GM06990 (cell line): ENCODE measurements at regions not wholly inside any gene's neighbourhood (a gene's known extent, or its start where the extent isn't known, plus 50 kb on each side); places are given as distances from the start of the nearest gene placed in this dataset.

Experiments used
- DNase-seq: peaks from one replicate; pipeline ENCODE4 v3.0.0-alpha.2; 2011; ENCODE audit not compliant: insufficient read length; ENCODE audit errors: extremely low read depth
- H3K27me3 ChIP-seq: replicated peaks from 2 replicates; pipeline ENCODE4 v1.6.0; 2011; ENCODE audit warnings: low read length; ENCODE audit not compliant: control insufficient read depth, insufficient read depth
- H3K36me3 ChIP-seq: 2 replicates; pipeline ENCODE4 v1.5.1; 2011; ENCODE audit warnings: low read length; ENCODE audit not compliant: control insufficient read depth, insufficient read depth
- H3K4me3 ChIP-seq: replicated peaks from 2 replicates; pipeline ENCODE4 v1.5.1; 2011; ENCODE audit warnings: low read depth, mild to moderate bottlenecking, control low read depth, low read length
- TF ChIP-seq, protein P1 (sequence below): IDR thresholded peaks from 2 replicates; pipeline ENCODE4 v1.5.1; 2011; ENCODE audit warnings: low read length, control low read depth, mild to moderate bottlenecking, inconsistent platforms; ENCODE audit not compliant: insufficient read depth, poor library complexity, severe bottlenecking

DNA sequence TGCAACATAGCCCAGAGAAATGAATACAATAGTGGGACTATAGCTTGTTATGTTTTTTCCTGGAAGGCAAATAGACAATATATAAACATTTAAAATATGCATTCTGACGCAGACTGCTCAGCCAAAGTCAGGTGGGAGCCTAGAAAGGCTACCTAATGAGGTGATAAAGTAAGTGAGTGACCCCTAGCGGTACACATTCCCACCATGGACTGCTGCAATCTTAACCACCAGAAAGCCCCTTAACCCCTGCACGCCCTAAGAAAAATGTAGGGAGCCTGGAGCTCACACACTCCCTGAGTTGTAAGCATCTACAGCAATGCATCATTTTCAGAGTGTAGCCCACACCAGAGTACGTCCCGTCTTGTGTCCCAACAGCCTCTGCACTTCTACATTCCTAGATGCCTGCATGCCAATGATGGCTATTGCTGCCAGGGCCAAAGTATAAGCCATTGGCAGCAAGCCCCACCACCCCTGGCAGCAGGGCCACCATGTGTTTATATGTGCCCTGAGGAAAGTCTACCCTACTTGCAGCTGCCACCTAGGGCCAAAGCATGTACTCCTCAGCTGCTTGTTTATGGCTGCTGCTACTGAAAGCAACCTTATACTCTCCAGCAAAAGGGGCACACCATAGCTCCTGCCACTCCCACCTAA is 127.6 kb downstream of the KIF2B start:
- TF ChIP-seq, protein P1, sequence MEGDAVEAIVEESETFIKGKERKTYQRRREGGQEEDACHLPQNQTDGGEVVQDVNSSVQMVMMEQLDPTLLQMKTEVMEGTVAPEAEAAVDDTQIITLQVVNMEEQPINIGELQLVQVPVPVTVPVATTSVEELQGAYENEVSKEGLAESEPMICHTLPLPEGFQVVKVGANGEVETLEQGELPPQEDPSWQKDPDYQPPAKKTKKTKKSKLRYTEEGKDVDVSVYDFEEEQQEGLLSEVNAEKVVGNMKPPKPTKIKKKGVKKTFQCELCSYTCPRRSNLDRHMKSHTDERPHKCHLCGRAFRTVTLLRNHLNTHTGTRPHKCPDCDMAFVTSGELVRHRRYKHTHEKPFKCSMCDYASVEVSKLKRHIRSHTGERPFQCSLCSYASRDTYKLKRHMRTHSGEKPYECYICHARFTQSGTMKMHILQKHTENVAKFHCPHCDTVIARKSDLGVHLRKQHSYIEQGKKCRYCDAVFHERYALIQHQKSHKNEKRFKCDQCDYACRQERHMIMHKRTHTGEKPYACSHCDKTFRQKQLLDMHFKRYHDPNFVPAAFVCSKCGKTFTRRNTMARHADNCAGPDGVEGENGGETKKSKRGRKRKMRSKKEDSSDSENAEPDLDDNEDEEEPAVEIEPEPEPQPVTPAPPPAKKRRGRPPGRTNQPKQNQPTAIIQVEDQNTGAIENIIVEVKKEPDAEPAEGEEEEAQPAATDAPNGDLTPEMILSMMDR, result no peak

DNA sequence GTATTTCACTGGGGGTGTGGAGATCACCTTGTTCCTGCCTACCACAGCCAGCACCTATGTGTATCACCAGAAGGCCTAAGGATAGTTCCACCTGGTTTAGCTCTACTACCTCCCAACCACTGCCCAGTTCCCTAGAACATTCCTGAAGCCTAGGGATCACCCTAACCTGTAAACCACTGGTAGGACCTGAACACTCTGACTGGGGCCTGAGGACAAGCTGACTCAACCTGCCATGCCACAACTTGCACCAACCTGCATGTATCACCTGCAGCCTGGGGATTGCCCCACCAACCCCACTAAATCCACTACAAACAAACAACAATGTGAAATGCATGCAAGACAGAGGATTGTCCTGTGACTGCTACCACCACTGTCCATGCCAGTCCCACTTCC is 128.1 kb downstream of the KIF2B start:
- Histone ChIP-seq H3K36me3 (no peaks in the 10 kb centered on the region), H3K27me3 (no peaks in the 10 kb centered on the region), H3K4me3 (no peak overlapping the region)
- DNase-seq, result no peak
- TF ChIP-seq, protein P1, result no peak

More for the DNA sequence above, 127.6 kb downstream of the KIF2B start:
- no peaks in the 10 kb centered on the region for H3K36me3 ChIP-seq
- no peak for DNase-seq
- H3K4me3 ChIP-seq, result no peak overlapping the region
- H3K27me3 ChIP-seq, result no peaks in the 10 kb centered on the region

DNA sequence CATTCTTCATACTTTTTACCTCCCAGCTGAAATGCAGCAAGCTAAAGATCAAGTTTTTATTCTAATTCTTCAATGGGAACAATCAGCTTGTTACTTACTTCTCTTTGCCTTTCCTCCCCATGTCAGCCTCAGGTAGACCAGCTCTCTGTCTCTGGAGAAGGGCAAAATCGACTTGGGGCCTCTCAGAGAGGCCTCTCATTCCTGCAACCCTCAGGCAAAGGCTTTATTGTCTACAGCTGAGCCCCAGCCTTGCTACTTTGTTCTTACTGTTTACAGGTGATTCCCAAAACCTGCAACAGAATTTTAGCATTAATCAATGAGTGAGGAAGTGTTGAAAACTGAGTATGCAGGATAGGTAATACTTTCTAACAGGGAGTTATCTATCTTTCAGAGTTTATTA is 148.6 kb downstream of the KIF2B start:
- Histone ChIP-seq H3K27me3 (no peaks in the 10 kb centered on the region), H3K36me3 (no peaks in the 10 kb centered on the region), H3K4me3 (no peak overlapping the region)
- no peak for DNase-seq
- TF ChIP-seq, protein P1, result no peak

DNA sequence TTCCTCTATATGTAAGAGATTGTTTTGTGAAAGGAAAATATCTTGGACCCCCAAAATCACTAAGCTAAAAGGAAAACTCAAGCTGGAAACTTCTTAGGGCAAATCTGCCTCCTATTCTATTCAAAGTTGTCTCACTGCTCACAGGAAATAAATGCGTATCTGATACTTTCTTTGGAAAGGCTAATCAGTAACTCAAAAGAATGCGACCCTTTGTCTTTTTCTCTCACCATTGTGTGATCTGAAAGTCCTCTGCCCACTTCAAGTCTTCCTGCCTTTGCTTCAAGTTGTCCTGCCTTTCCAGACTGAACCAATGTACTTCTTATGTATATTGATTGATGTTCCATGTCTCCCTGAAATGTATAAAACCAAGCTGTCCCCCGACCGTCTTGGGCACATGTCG is 157.3 kb downstream of the KIF2B start:
- Histone ChIP-seq H3K27me3 (no peaks in the 10 kb centered on the region), H3K36me3 (no peaks in the 10 kb centered on the region), H3K4me3 (no peak overlapping the region)
- TF ChIP-seq, protein P1, result no peak
- no peak for DNase-seq

DNA sequence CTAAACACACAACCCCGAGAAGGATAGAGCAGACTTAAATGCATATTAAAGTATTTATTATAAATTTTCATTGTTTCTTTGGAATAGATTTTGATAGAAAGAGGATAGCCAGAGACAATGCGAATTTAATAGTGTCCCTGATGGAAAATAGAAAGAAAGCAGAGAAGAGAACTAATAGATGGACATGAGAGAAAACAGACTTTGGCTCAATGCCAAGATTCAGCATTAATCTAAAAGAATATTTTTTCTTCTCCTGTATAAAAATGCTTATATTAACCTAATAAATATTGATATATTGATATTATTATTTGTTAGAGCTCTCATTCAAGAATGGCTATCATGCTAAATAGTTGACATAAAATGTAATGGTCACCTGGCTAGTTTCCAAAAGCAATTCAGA is 173.4 kb downstream of the KIF2B start:
- Histone ChIP-seq H3K27me3 (no peaks in the 10 kb centered on the region), H3K36me3 (no peaks in the 10 kb centered on the region), H3K4me3 (no peak overlapping the region)
- TF ChIP-seq, protein P1, result no peak
- DNase-seq, result no peak

DNA sequence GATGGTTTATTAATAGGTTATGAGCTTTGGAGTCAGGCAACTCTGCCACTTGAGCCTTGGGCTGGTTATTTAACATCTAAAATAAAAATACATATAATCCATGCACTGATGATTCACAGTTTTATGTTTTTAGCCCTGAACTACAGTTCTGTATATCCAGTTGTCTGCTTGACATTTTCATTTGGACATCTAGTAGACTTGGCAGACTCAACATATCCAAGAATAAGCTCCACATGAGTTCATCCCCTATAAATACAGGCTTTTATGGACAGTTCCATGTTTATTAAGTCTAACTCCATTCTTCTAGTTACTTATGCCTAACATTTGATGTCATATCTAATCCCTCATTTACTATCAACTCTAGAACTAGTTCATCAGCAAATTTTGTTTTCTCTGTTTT is 174.2 kb downstream of the KIF2B start:
- TF ChIP-seq, protein P1, result no peak
- Histone ChIP-seq H3K36me3 (no peaks in the 10 kb centered on the region), H3K27me3 (no peaks in the 10 kb centered on the region), H3K4me3 (no peak overlapping the region)
- DNase-seq, result no peak
